MM.1S (cell line): ENCODE measurements at regions not wholly inside any gene's neighbourhood (a gene's known extent, or its start where the extent isn't known, plus 50 kb on each side); places are given as distances from the start of the nearest gene placed in this dataset.

Experiments used
- DNase-seq: peaks from one replicate; pipeline ENCODE4 v3.0.0-alpha.2; 2015
- H2AFZ ChIP-seq: fragments of 300-600 bp; sonication (generic); 2 replicates; pipeline ENCODE4 v1.6.0; 2016; ENCODE audit warnings: antibody characterized with exemption, low read length
- H3F3A ChIP-seq: fragments of 300-600 bp; sonication (generic); 2 replicates; pipeline ENCODE4 v1.6.1; 2016; ENCODE audit warnings: mild to moderate bottlenecking, antibody characterized with exemption, low read length, moderate library complexity, mixed read lengths; ENCODE audit not compliant: insufficient read depth
- H3K27ac ChIP-seq: fragments of 300-600 bp; sonication (generic); 2 replicates; pipeline ENCODE4 v1.5.1; 2016; ENCODE audit warnings: mild to moderate bottlenecking, low read length
- H3K27me3 ChIP-seq: fragments of 300-600 bp; sonication (generic); replicated peaks from 2 replicates; pipeline ENCODE4 v1.6.0; 2016; ENCODE audit warnings: low read length; ENCODE audit not compliant: insufficient read depth
- H3K36me3 ChIP-seq: fragments of 300-600 bp; sonication (generic); replicated peaks from 2 replicates; pipeline ENCODE4 v1.6.1; 2016; ENCODE audit warnings: mild to moderate bottlenecking, low read length, mixed read lengths; ENCODE audit not compliant: insufficient read depth
- H3K4me1 ChIP-seq: fragments of 300-600 bp; sonication (generic); 2 replicates; pipeline ENCODE4 v1.6.1; 2016; ENCODE audit warnings: low read length, mixed read lengths
- H3K4me2 ChIP-seq: fragments of 300-600 bp; sonication (generic); 2 replicates; pipeline ENCODE4 v1.6.0; 2016; ENCODE audit warnings: low read depth, low read length
- H3K4me3 ChIP-seq: fragments of 300-600 bp; sonication (generic); 2 replicates; pipeline ENCODE4 v1.5.1; 2016; ENCODE audit warnings: low read length, mixed read lengths
- H3K79me2 ChIP-seq: fragments of 300-600 bp; sonication (generic); 2 replicates; pipeline ENCODE4 v1.6.1; 2016; ENCODE audit warnings: mixed run types, low read length, mixed read lengths
- H3K9ac ChIP-seq: fragments of 300-600 bp; sonication (generic); 2 replicates; pipeline ENCODE4 v1.6.1; 2016; ENCODE audit warnings: low read length, mixed read lengths
- H3K9me2 ChIP-seq: fragments of 300-600 bp; sonication (generic); replicated peaks from 2 replicates; pipeline ENCODE4 v1.6.1; 2016; ENCODE audit warnings: mild to moderate bottlenecking, low read length, mixed read lengths; ENCODE audit not compliant: insufficient read depth
- H3K9me3 ChIP-seq: fragments of 300-600 bp; sonication (generic); replicated peaks from 2 replicates; pipeline ENCODE4 v1.6.1; 2016; ENCODE audit warnings: mild to moderate bottlenecking, low read length, mixed read lengths; ENCODE audit not compliant: insufficient read depth
- H4K20me1 ChIP-seq: fragments of 300-600 bp; sonication (generic); 2 replicates; pipeline ENCODE4 v1.6.1; 2016; ENCODE audit warnings: mild to moderate bottlenecking, low read length, moderate library complexity, mixed read lengths; ENCODE audit not compliant: insufficient read depth
- CTCF ChIP-seq: fragments of 300-600 bp; sonication (generic); IDR thresholded peaks from 2 replicates; pipeline ENCODE4 v1.5.1; 2016; ENCODE audit warnings: antibody characterized with exemption, low read length, mixed read lengths
- EZH2 ChIP-seq: fragments of 300-600 bp; sonication (generic); optimal IDR thresholded peaks from 2 replicates; pipeline ENCODE3; 2017; ENCODE audit warnings: low read depth, mild to moderate bottlenecking, antibody characterized with exemption, low read length, mixed read lengths
- EZH2phosphoT487 ChIP-seq: fragments of 300-600 bp; sonication (generic); IDR thresholded peaks from 2 replicates; pipeline ENCODE4 v1.6.1; 2018; ENCODE audit warnings: antibody characterized with exemption, low read length

GRCh38 chr6:76703786-76704185, 631.3 kb upstream of the IMPG1 start:
- H4K20me1 ChIP-seq, result no peaks in the 10 kb centered on the region
- no peaks in the 10 kb centered on the region for H3F3A ChIP-seq
- H3K4me1 ChIP-seq, result no peaks in the 10 kb centered on the region
- no peak for DNase-seq
- H3K9ac ChIP-seq, result no peak overlapping the region
- no peak overlapping the region for H2AFZ ChIP-seq
- H3K9me3 ChIP-seq, result no peaks in the 10 kb centered on the region
- TF ChIP-seq EZH2phosphoT487, result no peak
- no peak for TF ChIP-seq EZH2
- TF ChIP-seq CTCF, result no peak
- no peak overlapping the region for H3K4me2 ChIP-seq
- no peak overlapping the region for H3K27ac ChIP-seq
- H3K79me2 ChIP-seq, result no peaks in the 10 kb centered on the region
- H3K4me3 ChIP-seq, result no peak overlapping the region
- no peaks in the 10 kb centered on the region for H3K9me2 ChIP-seq
- no peaks in the 10 kb centered on the region for H3K27me3 ChIP-seq
- no peaks in the 10 kb centered on the region for H3K36me3 ChIP-seq

- TF ChIP-seq EZH2, result no peak
- TF ChIP-seq EZH2phosphoT487, result no peak
- TF ChIP-seq CTCF, result no peak
- no peaks in the 10 kb centered on the region for H3K4me1 ChIP-seq
- no peak overlapping the region for H3K4me2 ChIP-seq
- no peaks in the 10 kb centered on the region for H3K27me3 ChIP-seq
- H4K20me1 ChIP-seq, result no peaks in the 10 kb centered on the region
- no peak for DNase-seq
- H3K9ac ChIP-seq, result no peak overlapping the region
- H3K9me3 ChIP-seq, result no peaks in the 10 kb centered on the region
- no peak overlapping the region for H3K4me3 ChIP-seq
- H2AFZ ChIP-seq, result no peak overlapping the region
- no peaks in the 10 kb centered on the region for H3K9me2 ChIP-seq
- no peak overlapping the region for H3K27ac ChIP-seq
- H3F3A ChIP-seq, result no peaks in the 10 kb centered on the region
- H3K36me3 ChIP-seq, result no peaks in the 10 kb centered on the region
- no peaks in the 10 kb centered on the region for H3K79me2 ChIP-seq
Measured at GRCh38 chr6:76703285-76703684, 630.8 kb upstream of the IMPG1 start.

- Histone ChIP-seq H3K36me3 (no peaks in the 10 kb centered on the region), H3K79me2 (no peaks in the 10 kb centered on the region), H3K9me3 (no peaks in the 10 kb centered on the region), H3K9ac (no peak overlapping the region), H3K27me3 (no peaks in the 10 kb centered on the region), H4K20me1 (no peaks in the 10 kb centered on the region), H3K9me2 (no peaks in the 10 kb centered on the region), H2AFZ (no peak overlapping the region), H3K4me3 (no peak overlapping the region), H3K27ac (no peak overlapping the region), H3K4me2 (no peak overlapping the region), H3K4me1 (no peaks in the 10 kb centered on the region), H3F3A (no peaks in the 10 kb centered on the region)
- no peak for TF ChIP-seq CTCF
- no peak for TF ChIP-seq EZH2phosphoT487
- TF ChIP-seq EZH2, result no peak
- no peak for DNase-seq
Measured at GRCh38 chr6:76702187-76702586, 629.7 kb upstream of the IMPG1 start.
